BE2C (cell line): ENCODE measurements at regions not wholly inside any gene's neighbourhood (a gene's known extent, or its start where the extent isn't known, plus 50 kb on each side); places are given as distances from the start of the nearest gene placed in this dataset.
"Not testable (repeated sequence)": the region's sequence is repeated elsewhere in the genome, so short reads cannot be mapped to it uniquely, and the experiment has no call there.

Source experiments
- DNase-seq: peaks from one replicate; pipeline ENCODE4 v3.0.0-alpha.2; 2020
- H3K27me3 ChIP-seq: fragments of 250-450 bp; sonication (Bioruptor Pico); 2 replicates; pipeline ENCODE4 v1.5.1; 2020; ENCODE audit warnings: mild to moderate bottlenecking
- H3K36me3 ChIP-seq: fragments of 250-450 bp; sonication (Bioruptor Pico); 2 replicates; pipeline ENCODE4 v1.5.1; 2020; ENCODE audit warnings: mild to moderate bottlenecking
- H3K4me1 ChIP-seq: fragments of 250-450 bp; sonication (Bioruptor Pico); 2 replicates; pipeline ENCODE4 v1.5.1; 2020
- H3K4me3 ChIP-seq: 2 replicates; pipeline ENCODE4 v1.5.1; 2011; ENCODE audit warnings: low read depth, low read length
- H3K9me3 ChIP-seq: fragments of 250-450 bp; sonication (Bioruptor Pico); 2 replicates; pipeline ENCODE4 v1.5.1; 2020
- TF ChIP-seq, protein P1 (sequence below): IDR thresholded peaks from 2 replicates; pipeline ENCODE4 v1.5.1; 2012; ENCODE audit warnings: mild to moderate bottlenecking, low read depth, low read length

DNA sequence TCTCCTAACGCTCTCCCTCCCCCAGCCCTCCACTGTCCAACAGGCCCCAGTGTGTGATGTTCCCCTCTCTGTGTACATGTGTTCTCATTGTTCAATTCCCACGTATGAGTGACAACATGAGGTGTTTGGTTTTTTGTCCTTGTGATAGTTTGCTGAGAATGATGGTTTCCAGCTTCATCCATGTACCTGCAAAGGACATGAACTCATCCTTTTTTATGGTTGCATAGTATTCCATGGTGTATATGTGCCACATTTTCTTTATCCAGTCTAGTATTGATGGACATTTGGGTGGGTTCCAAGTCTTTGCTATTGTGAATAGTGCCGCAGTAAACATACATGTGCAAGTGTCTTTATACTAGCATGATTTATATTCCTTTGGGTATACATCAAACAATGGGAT is 347.4 kb downstream of the MAGEE1 start:
- H3K4me3 ChIP-seq, DNase-seq, H3K9me3 ChIP-seq, H3K4me1 ChIP-seq, H3K27me3 ChIP-seq, H3K36me3 ChIP-seq: not testable (repeated sequence)

DNA sequence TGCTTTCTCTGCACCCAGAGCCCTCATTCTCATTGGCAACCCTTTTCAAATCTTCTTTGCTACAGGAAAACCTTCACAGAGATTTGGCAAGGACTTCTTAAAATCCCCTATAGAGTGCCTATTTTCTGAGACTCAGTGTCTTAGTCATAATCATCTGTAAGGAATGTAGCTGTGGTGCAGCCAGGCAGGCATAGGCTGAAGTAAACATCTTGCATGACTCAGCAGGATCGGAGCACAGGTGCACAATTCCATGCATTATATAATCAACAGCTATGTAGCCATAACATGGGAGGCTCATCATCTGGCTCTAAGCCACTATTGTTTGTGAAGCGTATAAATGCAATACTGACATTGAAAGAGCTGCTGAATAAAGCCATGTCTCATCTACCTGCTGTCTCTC is 368.8 kb downstream of the MAGEE1 start:
- Histone ChIP-seq H3K27me3 (no peaks in the 10 kb centered on the region), H3K4me1 (no peaks in the 10 kb centered on the region), H3K4me3 (no peak overlapping the region), H3K36me3 (no peaks in the 10 kb centered on the region), H3K9me3 (no peaks in the 10 kb centered on the region)
- no peak for DNase-seq
- TF ChIP-seq, protein P1, sequence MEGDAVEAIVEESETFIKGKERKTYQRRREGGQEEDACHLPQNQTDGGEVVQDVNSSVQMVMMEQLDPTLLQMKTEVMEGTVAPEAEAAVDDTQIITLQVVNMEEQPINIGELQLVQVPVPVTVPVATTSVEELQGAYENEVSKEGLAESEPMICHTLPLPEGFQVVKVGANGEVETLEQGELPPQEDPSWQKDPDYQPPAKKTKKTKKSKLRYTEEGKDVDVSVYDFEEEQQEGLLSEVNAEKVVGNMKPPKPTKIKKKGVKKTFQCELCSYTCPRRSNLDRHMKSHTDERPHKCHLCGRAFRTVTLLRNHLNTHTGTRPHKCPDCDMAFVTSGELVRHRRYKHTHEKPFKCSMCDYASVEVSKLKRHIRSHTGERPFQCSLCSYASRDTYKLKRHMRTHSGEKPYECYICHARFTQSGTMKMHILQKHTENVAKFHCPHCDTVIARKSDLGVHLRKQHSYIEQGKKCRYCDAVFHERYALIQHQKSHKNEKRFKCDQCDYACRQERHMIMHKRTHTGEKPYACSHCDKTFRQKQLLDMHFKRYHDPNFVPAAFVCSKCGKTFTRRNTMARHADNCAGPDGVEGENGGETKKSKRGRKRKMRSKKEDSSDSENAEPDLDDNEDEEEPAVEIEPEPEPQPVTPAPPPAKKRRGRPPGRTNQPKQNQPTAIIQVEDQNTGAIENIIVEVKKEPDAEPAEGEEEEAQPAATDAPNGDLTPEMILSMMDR: no peak

DNA sequence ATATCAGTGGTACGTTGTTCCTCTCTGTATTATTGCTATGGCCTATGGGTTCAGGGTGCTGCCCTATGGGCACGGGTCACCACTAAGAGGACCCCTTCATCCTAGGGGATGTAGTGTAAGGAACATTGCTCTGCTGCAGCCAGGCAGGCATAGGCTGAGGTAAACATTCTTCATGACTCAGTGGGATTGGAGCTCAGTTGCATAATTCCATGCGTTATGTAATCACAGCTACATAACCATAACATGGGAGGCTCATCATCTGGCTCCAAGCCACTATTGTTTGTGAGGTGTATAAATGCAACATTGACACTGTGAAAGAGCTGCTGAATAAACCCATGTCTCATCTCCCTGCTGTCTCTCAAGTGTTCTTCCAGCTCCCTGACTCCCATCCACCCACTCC is 375.2 kb downstream of the MAGEE1 start:
- Histone ChIP-seq H3K9me3 (no peaks in the 10 kb centered on the region), H3K36me3 (no peaks in the 10 kb centered on the region), H3K4me1 (no peaks in the 10 kb centered on the region), H3K27me3 (no peaks in the 10 kb centered on the region), H3K4me3 (no peak overlapping the region)
- TF ChIP-seq, protein P1: no peak
- no peak for DNase-seq

DNA sequence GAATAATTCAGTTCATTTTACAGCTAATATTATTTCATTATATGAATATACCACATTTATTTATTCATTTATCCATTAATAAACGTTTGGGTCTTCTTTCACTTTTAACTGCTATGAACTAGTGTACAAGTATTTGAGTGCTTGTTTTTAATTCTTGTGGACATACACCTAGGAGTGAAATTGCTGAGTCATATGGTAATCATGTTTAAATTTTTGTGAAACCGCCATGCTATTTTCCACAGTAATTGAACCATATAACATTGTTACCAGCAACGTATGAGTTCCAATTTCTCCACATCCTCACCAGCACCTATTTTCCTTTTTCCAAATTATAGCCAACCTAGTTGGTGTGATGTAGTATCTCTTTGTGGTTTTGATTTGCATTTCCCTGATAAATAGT is 388.2 kb downstream of the MAGEE1 start:
- Histone ChIP-seq H3K4me3 (no peak overlapping the region), H3K36me3 (no peaks in the 10 kb centered on the region), H3K27me3 (no peaks in the 10 kb centered on the region), H3K9me3 (no peaks in the 10 kb centered on the region), H3K4me1 (no peaks in the 10 kb centered on the region)
- TF ChIP-seq, protein P1: no peak
- no peak for DNase-seq

DNA sequence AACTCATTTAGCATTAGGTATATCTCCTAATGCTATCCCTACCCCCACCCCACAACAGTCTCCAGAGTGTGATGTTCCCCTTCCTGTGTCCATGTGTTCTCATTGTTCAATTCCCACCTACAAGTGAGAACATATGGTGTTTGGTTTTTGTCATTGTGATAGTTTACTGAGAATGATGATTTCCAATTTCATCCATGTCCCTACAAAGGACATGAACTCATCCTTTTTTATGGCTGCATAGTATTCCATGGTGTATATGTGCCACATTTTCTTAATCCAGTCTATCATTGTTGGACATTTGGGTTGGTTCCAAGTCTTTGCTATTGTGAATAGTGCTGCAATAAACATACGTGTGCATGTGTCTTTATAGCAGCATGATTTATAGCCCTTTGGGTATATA is 389.8 kb downstream of the MAGEE1 start:
- not testable (repeated sequence) for H3K4me1 ChIP-seq, H3K4me3 ChIP-seq, DNase-seq, H3K9me3 ChIP-seq, H3K36me3 ChIP-seq, H3K27me3 ChIP-seq

DNA sequence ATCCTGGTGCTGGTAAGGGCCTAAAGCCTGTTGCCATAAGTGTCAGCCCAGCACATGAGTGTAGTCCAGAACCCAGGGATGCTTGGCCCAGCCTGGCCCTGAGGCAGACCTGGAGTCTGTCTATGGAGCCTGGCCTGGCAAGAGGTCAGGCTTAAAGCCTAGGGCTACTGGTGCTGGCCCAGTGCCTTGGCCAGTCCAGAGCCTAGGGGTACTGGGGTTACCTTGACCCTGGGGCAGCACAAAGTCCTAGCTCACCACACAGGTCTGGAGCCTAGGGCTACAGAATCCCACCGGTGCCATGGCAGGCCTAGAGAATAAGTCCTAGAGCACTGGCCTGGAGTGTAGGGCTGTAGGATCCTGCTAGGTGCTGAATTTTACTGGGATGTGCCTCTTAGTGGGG is 393.8 kb downstream of the MAGEE1 start:
- no peak for DNase-seq
- Histone ChIP-seq H3K4me3 (no peak overlapping the region), H3K27me3 (no peaks in the 10 kb centered on the region), H3K9me3 (no peaks in the 10 kb centered on the region), H3K36me3 (no peaks in the 10 kb centered on the region), H3K4me1 (no peaks in the 10 kb centered on the region)
- TF ChIP-seq, protein P1: no peak

DNA sequence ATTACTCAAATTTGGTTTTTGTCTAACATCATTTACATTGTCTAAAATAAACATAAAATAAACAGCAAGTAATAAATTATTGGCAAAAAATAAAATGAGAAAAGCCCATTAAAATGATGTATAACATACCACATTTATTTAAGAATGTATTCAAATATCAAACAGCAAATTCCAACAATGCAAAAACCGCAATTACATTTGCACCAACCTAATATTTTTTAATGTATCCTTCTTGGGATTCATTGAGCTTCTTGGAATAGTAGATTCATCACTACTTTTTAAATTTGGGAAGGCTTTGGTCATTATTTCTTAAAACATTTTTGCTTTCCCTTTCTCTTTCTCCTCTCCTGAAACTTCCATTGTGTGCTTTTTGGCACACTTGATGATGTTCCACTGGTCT is 400.2 kb downstream of the MAGEE1 start:
- DNase-seq: no peak
- no peak overlapping the region for H3K4me3 ChIP-seq
- H3K9me3 ChIP-seq: no peaks in the 10 kb centered on the region
- no peaks in the 10 kb centered on the region for H3K4me1 ChIP-seq
- TF ChIP-seq, protein P1: no peak
- H3K36me3 ChIP-seq: no peaks in the 10 kb centered on the region
- H3K27me3 ChIP-seq: no peaks in the 10 kb centered on the region

DNA sequence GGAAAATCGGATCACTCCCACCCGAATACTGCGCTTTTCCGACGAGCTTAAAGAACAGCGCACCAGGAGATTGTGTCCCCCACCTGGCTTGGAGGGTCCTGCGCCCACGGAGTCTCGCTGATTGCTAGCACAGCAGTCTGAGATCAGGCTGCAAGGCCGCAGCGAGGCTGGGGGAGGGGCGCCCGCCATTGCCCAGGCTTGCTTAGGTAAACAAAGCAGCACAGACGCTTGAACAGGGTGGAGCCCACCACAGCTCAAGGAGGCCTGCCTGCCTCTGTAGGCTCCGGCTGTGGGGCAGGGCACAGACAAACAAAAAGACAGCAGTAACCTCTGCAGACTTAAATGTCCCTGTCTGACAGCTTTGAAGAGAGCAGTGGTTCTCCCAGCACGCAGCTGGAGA is 413.4 kb downstream of the MAGEE1 start:
- H3K36me3 ChIP-seq, H3K27me3 ChIP-seq, H3K4me3 ChIP-seq, H3K9me3 ChIP-seq, H3K4me1 ChIP-seq: not testable (repeated sequence)
- DNase-seq: peak; percentile 2
